ENCODE measurements at regions not wholly inside any gene's neighbourhood (a gene's known extent, or its start where the extent isn't known, plus 50 kb on each side); places are given as distances from the start of the nearest gene placed in this dataset.

DNA sequence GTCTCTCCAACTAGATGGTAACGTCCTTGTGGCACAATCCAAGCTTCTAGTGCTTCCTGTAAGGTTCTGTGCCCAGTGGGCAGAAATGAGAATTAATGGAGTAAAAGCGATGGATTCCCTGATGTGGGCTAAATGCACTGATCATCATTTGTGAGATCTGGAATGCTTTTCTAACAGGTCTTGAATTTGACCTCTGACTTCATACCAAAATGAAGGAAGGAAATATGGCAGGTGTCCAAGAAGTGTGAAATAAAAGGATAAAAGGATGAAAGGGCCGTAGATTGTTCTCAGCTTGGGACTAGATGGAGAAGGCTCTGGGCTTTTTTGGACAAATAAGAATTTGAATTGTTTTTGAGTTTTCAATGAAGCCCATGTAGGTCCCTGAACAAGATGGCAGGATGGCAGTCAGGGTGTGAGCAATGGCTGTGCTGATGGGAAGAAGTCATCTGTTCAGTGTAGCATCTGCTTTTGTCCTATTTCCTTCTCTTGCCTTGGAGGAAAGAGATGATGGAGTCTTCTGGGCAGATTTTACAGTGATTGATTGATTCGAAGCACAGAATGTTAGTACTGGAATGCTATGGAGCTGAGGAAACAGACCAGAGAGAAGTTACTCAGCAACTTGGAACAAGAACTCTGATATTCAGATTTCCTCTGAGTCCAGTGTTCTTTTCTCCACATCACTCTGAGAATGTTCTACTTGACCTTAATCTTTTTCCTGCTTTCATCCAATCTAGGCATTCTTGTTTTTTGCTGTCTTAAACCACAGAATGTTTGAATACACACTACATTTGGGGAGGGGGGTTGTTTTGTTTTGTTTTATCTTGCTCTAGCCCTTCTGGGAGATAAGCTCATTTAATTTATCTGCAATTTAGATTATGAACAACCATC lies 286.0 kb downstream of the HLX start:
- DNase-seq = no peak

DNA sequence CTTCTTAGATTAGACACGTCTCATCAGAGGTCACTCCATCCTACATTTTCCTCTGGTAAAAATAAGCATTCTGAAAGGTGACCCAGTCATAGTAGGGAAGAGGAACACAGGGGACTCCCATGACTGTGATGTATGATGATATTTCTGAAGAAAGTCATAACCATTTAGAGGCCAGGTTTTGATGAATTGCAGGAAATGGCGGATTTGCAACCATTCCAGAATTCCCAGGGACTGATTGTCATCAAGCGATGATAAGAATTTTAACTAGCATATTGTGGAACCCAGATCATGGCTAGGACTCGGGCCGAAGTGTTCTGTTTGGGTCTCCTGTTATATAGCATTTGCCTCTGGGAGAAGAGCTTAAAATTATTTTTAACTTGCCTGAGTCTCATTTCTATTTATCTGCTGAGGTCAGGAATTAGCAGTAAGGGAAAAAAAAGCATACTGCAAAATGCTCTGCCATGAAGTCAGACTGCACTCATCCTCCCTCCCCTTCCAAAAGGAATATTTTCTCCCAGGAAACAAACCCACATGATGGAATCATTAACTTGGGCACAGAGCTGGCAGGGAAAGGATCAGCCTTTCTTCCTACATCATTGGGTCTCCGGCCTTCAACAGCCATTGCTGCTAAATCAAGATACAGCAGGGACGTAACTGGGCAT lies 286.7 kb downstream of the HLX start:
- DNase-seq = no peak

DNA sequence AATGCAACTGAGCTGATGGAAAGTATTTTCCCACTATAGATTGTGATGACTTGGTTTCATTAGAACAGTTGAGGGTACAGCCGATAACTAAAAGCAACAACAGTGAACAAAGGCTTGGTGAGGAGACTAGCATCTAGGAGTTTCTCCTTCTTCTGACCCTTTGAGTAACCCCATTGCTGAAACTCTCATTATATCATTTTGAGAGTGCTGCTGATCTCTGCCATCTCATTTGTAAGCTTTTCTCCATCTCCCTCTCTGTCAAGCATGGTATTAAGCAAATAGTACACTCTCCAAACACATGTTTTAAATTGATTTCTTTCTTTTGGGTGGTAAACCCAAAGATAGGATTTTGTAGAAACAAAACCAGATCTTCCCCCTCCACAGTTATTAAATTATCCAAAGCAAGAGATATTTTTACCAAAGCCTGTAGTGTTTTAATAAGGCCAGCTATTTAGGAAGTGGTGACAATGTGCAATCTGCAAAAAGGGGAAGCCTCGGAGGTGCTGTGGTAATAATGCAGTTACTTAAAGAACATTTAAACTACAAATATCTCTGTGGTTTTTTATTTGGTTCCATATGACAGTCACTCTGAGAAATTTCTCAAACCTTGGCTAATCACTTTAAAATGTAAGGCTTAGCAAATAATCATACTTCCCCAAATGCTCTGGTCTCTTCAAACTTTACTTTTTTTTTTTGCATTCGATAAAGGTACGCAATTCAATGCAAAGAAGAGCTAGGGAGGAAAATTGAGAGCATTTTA lies 287.5 kb downstream of the HLX start:
- no peak for DNase-seq

DNA sequence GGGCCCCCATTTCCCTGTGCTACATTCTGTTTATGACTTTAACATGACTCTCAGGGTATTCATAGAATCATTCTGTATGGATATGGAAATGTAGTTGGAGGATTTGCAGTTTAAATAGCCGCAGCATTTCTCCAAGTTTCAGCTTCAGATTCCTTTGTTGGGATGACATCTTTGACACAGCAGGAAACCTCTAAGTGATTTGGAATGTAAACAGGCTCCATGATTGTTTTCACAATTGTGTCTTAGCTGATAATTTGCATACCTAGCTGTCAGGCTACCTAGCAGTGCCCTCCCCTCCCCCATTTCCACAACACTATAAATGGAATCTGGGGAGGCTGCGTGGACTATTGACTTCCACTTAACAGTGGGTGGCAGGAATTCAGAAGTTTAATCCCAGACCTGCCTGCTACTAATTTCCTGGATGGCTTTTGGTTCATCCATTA lies 290.2 kb downstream of the HLX start:
- no peak for DNase-seq

DNA sequence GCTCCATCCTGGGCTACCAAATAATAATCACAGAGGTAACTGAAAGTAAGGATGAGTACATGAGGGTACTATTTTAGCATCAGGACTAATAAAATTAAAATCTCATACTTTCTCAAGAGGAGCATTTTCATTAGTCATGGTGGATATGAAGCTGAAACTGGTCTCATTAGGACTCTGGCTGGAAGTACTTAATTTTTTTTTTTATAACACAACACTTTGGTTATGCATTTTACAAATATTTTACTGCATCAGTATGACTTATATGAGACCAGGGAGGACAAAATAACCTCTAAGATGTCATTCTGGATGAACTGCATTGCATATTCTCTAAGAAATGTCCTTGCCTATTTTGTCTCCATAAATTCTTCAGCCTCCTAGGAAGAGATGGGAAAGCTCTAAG lies 290.9 kb downstream of the HLX start:
- no peak for DNase-seq

DNA sequence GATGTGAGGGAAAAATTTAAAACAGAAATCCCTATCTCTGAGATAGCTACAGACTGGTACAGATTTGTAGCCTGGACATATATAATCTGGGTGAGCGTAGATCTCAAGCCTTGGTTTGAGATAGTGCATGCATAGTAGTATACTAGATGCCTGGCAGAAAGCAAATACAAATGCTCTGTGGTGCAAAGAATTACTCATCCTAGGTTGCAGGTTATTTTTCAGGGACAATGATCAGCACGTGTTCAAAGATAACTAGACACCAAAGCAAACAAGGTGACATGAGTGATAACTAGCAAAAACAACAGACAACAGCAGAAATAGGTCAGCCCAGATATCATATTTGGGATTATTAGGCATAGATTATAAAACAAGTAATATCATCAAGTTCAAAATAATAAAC lies 292.5 kb downstream of the HLX start:
- no peak for DNase-seq

DNA sequence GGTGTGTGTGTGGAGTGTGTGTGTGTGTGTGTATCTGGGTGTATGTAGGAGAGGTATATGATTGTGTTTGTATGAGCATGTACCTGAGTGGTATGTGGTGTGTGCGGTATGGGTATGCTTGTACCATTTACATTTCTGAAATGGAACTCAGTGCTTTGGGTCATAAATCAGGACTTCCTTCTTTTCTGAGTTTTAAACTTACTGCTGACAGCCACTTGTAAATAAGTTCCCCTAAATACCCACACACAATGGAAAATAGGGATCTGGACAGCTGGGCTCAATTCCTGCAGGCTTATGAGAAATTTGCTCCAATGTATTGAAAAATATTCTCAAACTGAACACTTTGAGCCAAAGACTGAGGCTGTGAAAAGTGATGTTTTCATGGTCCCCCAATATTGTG lies 293.6 kb downstream of the HLX start:
- no peak for DNase-seq

DNA sequence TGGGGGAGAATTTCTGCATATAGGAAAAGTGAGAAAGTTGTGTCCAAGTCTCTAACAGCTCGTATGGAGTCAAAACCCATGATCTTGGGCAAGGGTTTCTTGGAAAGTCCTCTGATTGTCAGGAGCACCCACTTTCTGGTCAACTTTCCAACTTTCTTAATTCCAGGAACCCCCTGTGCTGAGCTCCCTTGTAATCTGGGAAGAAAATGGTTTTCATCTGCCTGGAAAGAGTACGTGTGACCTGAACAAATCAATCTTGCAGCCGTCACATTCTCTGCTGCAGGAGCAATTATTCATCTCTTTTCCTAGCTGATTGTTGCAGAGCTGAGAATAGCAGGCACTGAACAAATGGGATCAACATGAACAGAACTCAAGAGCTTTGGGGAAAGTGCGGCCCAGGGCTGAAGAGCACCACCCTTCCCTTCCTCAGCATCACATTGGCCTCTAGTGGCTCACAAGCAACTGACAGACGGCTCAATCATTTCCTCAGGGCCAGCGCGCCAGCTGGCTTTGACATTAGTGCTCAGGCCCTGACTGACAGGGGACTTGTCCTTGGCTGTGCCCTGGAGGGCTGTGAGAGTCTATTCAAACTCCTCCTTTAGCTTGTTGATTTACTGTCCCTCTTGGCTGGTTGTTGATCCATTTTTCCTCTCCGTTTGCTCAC lies 295.2 kb downstream of the HLX start:
- DNase-seq = no peak

DNA sequence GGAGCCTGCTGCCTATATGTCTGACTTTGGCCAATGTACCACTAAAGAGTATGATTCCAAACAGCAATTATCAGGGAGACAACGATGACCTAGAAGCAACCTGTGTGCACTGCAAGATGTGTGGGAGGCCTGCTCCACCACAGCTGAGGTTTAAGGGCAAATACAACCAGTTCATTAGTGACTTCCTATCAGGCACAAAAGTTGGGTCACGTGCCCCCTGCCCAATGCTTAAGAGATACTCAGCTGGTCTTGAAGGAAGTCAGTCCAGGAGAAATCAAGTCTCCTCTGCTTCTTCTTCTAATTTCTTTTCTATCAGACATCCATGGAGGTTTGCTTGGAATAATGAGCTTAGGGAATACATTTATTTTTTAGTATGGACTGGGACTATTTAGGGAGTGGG lies 296.0 kb downstream of the HLX start:
- no peak for DNase-seq

DNA sequence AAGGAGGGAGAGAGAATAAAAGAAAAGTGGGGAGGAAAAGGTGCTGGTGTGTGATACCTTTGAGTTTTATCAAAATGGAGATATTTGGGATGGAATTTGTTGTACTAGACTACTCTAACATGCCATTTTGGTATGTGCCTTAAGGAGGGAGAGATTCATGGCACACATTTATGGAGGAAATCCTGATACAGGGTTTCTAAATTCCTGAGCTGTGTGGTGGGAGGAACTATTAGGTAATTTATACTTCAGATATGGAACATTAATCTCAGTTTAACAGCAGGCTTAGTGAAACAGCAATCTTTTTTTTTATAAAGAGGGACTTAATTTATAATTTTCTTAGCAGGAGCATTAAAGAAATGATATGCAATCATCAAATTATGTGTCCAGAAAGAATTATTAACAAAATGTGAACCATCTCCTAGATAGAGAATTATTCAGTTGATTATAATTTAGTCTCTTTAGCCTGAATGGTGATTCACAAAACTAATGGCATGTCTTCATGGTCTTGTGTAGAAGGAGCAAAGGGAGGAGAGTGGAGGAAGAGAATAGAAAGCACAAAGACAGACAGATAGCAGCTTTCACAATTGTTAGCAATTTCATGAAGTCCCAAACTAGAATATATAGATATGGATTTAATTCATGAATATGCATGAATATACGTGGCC lies 301.6 kb downstream of the HLX start:
- DNase-seq = no peak

DNA sequence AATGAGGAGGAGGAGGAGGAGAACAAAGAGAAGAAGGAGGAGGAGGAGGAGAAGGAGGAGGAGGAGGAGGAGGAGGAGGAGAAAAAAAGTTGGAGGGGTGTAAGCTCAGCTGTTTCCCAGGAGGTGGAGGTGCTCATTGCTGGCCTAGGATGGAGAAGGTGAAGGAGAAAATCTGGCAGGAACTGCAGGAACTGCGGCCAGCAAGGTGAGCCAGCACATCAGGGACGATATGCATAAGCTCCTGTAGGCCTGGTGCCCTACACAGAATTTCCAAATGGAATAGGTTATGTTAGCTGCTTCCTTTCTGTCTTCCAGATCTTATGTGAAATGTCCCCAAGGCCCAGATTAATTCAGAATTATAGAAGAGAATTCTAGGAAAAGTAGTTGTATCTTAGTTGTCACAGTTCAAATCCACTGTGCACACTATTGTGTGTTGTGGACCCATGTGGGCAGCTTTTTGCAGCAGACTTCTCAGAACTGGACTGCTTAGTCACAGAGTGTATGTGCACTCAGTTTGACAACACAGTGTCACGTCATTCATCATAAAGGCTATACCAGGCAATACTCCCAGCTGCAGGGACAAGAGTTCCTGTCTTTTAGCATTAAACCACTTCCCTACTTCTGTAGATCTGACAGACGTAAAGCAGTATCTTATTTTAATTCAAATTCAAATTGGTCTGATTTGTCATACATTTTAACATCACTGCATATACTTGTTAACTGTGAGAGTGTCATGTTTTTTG lies 303.7 kb downstream of the HLX start:
- no peak for DNase-seq

DNA sequence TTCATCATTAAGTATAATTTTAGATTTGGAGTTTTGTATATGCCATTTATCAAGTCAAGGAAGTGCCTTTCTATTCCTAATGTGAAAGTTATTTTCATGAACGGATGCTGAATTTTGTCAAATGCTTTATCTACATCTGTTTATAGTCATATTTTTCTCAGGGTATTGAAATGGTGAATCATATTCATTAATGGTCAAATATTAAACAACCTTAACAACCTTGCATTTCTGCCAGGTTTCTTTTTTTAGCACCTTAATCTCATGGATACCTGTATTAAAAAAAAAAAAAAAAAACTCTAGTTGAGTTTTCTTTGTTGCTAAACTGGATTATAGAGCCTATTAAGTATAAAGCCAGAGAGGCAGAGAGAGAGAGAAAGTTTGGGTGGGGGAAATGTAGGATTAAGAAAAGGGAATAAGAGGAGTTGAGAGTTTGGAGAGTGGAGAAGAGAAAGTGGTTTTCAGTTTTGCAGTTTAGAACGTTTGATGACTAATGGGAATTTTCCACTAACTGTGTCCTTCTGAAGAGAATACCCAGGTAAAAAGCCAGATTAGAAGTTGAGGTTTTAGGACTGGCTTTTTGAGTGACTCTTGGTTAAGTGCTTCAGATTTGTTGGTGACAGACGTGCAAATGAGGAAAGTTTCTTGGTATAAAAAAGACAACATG lies 305.0 kb downstream of the HLX start:
- DNase-seq = no peak

DNA sequence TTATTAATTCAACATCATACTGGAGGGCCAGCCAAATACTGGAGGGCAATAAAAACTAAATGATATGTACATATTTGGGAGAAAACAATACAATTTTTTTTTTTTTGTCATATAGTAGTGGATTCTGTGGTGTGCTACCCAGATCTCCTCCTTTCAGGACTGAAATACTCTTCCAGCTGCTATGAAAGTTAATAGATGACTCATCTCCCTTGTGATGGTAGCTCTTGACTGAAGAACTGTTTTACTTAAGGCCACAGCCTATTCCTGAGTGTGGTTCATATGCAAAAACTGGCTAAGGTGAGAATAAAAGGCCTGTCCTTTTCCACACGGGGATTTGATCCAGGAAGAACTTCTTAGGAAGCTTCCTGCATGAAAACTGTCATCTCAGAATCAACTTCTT lies 307.9 kb downstream of the HLX start:
- DNase-seq = no peak

DNA sequence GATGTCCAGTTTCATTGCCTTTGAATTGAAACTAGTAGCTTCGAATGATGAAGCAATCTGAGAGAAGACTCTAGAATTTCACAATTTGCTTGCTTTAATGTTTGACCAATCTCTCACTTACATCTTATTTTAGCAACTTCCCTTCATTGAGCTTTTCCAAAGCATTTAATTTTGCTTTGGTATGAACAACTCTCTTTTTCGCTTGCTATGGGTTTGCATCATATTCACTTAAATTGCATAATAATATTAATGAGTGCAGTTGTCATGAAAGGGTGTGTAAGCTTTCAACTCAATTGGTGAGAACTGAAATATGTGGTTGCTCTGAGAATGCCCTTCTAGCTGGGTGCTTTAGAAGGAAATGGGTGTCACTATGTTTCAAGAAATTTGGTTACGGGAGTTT lies 309.2 kb downstream of the HLX start:
- DNase-seq = no peak

DNA sequence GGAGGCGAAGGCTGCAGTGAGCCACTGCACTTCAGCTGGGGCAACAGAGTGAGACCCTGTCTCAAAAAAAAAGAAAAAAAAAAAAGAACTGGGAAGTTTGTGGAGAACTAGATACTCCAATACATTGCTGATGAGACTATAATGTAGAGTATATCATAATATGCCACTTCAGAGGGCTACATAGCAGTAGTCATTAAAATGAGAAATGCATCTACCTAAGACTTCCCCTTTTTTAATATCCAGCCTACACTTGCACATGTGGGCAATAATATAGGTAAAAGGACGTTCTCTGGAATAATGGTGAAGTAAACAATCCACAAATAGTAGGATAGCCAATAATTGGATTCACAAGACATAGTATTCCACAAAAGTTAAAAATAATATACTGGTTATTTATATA lies 311.0 kb downstream of the HLX start:
- no peak for DNase-seq

DNA sequence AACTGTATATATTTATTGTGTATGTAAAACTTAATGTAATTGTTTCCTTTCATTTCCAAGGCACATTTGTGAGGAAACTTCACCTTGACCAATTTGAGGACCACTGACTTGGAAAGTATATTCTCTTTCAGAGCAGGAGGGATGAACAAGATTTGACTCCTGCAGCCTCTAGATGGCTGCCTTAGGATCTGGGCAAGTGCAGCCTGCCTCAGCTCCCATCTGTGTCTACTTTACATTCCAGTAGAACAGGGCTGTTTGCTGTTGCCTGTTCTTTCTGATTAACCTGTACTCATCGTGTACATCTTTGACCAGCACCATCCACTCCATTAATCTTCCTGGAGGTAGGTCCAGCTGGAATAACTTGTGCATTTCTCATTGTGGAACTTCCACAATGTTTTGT lies 312.8 kb downstream of the HLX start:
- DNase-seq = no peak

DNA sequence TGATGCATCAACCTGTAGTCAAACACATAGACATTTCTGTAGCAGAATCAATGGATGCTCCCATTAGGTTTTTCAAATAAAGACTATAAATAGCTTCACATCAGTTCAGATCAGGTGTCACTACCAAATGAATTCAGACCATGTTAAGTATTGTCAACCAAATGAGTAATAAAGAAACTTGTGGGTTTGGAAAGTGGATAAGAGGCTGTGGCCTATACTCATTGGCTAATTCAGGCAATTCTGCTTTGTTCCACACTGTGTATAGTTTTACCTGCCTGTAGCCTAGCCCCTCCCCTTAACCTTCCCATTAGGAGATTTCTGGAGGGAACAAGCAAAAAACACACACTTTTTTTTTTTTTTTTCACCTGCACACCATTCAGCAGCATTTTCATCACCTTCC lies 321.2 kb downstream of the HLX start:
- no peak for DNase-seq

DNA sequence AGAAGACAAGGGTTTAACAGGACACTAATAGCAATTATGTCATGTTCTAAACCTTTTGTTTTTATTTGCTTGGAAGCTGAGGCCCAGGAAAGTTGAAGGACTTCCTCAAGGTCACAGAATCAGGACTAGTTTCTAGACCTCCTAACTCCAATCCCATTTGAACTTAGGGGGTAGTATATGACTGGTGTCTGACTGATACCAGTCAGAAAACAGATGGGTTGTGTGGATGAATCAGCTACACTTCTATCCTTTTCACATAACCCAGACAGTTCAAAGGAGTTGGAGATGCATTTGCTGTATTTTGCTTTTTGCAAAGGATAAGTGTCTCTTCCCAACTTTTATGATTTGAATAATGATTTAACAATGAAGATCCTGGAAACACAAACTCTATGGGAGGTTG lies 322.5 kb downstream of the HLX start:
- no peak for DNase-seq

DNA sequence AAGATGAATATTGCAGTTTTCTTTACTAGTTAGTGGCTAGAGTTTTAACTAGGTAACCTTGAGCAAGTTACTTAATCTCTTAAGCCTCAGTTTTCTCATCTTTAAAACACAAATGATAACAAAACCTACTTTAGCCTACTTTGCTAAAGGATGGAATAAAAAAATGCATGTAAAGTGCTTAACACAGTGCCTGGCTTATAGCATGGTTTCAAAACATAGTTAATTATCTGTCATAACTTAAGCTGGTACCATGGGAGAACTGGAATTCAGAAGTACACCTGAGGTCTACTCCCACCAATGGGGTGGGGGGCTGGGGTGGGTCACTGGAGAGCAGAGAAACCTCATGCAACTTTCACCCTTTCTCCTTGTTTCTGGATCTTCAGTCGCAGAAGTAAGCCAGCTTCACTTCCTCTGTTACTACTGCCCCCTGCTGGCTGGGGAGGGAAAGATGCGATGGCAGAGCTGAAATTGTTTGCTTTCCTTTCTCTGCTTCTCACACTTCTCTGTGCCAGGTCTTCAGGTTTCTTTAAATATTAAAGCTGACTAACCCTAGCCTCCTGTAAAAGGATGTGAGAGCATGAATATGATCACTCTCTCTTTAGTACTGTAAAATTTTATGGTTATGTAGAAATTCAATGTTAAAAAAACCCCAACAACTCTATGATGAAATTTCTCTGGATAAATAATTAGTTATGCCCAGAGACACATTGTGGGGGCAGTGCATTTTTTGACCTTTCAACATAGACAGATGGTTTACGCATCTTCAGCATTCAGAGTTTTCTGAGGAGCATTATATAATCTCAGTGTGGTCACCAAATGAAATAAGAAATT lies 324.2 kb downstream of the HLX start:
- peak; percentile 75 for DNase-seq

DNA sequence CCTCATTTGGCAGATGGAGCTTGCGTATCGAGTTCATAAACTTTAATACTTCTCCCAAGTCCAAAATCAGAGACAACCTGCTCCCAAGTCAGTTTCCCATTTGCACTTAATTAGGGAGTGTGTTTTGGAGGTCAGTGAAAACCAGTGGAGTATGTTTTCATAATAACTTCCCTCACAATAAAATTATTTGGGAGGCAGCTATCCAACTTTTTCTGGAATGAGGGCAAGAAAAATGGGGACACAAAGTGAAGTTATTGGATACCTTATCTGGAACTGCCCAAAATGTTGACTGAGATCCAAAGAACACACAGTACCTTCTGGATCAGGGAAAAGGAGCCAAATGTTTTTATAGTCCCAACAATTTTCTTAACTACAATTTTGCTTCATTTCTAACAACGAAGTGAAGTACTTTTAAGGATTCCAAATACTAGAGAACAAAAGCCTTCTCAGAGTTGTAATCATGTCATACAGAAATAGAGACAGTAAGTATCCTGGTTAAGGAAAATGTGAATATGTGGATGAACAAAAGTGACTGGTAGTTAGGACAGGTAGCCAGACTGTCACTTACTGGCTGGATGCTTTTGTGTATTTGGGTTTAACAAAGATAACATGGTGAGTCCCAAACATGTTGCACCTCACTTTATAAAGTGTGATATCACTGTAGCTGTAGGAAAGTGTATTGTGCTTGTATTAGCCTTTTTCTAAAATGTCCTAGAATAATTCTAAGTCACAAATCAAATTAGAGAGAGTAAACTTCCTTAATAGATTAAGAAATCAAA lies 325.0 kb downstream of the HLX start:
- no peak for DNase-seq

All from NCI-H1694 (cell line).